ENCODE measurements at regions not wholly inside any gene's neighbourhood (a gene's known extent, or its start where the extent isn't known, plus 50 kb on each side); places are given as distances from the start of the nearest gene placed in this dataset.

DNA sequence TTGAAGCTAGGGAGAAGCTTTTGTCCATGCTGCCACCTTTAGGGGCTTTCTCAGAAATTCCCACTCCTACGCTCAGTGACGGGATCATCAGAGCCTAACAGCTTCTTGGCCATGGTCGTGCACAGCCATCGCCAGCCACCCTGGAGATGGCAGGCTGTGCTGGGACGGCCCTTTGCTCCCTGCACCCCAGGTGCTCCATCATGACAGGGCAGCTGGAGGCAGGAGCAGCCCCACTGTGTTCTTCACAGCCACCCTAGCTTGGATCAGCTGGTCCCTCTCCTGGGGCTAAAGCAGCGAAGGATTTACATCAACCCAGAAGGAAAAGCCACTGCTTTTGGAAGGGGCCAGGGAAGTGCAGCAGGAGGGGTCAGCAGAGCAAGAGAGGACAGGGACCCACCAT is 235.9 kb downstream of the LY86 start:
- TF ChIP-seq MXI1 (IDR thresholded peaks at IDR 0.05; ENCODE audit: low read depth, low read length) (no peak), FOXM1 (IDR thresholded peaks at IDR 0.05; ENCODE audit: low read depth) (no peak), TEAD4 (IDR thresholded peaks at IDR 0.05; ENCODE audit: borderline replicate concordance, insufficient read depth) (no peak), JUND (IDR thresholded peaks at IDR 0.05) (no peak), ELF1 (IDR thresholded peaks at IDR 0.05) (no peak), TCF12 (IDR thresholded peaks at IDR 0.05) (no peak), YY1 (IDR thresholded peaks at IDR 0.05; ENCODE audit: low read depth) (no peak), GABPA (IDR thresholded peaks at IDR 0.05; ENCODE audit: low read depth) (no peak)
- TF ChIP-seq, protein P1, sequence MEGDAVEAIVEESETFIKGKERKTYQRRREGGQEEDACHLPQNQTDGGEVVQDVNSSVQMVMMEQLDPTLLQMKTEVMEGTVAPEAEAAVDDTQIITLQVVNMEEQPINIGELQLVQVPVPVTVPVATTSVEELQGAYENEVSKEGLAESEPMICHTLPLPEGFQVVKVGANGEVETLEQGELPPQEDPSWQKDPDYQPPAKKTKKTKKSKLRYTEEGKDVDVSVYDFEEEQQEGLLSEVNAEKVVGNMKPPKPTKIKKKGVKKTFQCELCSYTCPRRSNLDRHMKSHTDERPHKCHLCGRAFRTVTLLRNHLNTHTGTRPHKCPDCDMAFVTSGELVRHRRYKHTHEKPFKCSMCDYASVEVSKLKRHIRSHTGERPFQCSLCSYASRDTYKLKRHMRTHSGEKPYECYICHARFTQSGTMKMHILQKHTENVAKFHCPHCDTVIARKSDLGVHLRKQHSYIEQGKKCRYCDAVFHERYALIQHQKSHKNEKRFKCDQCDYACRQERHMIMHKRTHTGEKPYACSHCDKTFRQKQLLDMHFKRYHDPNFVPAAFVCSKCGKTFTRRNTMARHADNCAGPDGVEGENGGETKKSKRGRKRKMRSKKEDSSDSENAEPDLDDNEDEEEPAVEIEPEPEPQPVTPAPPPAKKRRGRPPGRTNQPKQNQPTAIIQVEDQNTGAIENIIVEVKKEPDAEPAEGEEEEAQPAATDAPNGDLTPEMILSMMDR (IDR thresholded peaks at IDR 0.05): no peak
- TF ChIP-seq, protein P2, sequence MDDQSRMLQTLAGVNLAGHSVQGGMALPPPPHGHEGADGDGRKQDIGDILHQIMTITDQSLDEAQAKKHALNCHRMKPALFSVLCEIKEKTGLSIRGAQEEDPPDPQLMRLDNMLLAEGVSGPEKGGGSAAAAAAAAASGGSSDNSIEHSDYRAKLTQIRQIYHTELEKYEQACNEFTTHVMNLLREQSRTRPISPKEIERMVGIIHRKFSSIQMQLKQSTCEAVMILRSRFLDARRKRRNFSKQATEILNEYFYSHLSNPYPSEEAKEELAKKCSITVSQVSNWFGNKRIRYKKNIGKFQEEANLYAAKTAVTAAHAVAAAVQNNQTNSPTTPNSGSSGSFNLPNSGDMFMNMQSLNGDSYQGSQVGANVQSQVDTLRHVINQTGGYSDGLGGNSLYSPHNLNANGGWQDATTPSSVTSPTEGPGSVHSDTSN (IDR thresholded peaks at IDR 0.05): no peak

Measured in SK-N-SH (cell line).